ENCODE measurements at regions not wholly inside any gene's neighbourhood (a gene's known extent, or its start where the extent isn't known, plus 50 kb on each side); places are given as distances from the start of the nearest gene placed in this dataset.

DNA sequence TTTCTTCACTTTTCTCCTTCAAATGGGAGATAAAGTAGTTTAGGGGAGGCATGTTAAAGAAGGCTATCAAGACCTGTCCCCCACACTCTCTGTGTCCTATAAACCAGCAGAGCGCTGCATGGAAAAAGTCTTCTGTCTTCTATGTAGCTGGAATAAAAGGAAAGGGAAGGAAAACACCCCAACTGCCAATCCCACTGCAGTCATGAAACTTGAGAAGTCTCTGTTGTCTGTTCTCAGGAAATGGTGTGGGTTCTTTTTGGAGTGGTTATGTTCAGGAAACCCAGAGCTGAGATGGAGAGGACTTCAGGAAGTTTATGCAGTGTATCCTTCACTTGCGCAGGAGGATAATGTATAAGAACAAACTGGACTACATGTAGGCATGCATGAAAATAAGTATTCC, 274.3 kb downstream of the GAS1 start:
- TF ChIP-seq GATA2 (IDR thresholded peaks at IDR 0.05; ENCODE audit: low read depth, low read length) (no peak), GATA3 (IDR thresholded peaks at IDR 0.05; ENCODE audit: low read depth, low read length) (no peak)
